RWPE2 (cell line): ENCODE measurements at regions not wholly inside any gene's neighbourhood (a gene's known extent, or its start where the extent isn't known, plus 50 kb on each side); places are given as distances from the start of the nearest gene placed in this dataset.

Source experiments
- ATAC-seq: fragments of 200-7000 bp; cut with Tn5 transposase; 3 replicates; pipeline ENCODE4 v1.9.1; 2021; ENCODE audit warnings: low read depth
- DNase-seq: peaks from one replicate; pipeline ENCODE4 v3.0.0-alpha.2; 2020; ENCODE audit warnings: low spot score
- H3K27ac ChIP-seq: fragments of 450-650 bp; 2 replicates; pipeline ENCODE4 v1.5.1; 2017; ENCODE audit warnings: mild to moderate bottlenecking; ENCODE audit not compliant: poor library complexity, severe bottlenecking
- H3K27me3 ChIP-seq: fragments of 250-450 bp; sonication (Bioruptor Pico); 2 replicates; pipeline ENCODE4 v1.5.1; 2021; ENCODE audit warnings: mild to moderate bottlenecking, moderate library complexity; ENCODE audit not compliant: insufficient read depth, poor library complexity, severe bottlenecking
- H3K36me3 ChIP-seq: fragments of 250-450 bp; sonication (Bioruptor Pico); 2 replicates; pipeline ENCODE4 v1.5.1; 2020; ENCODE audit warnings: low read depth, mild to moderate bottlenecking, moderate library complexity
- H3K4me1 ChIP-seq: fragments of 250-450 bp; sonication (Bioruptor Pico); 2 replicates; pipeline ENCODE4 v1.5.1; 2021; ENCODE audit warnings: mild to moderate bottlenecking, moderate library complexity; ENCODE audit not compliant: insufficient read depth, poor library complexity, severe bottlenecking
- H3K4me3 ChIP-seq: fragments of 250-450 bp; sonication (Bioruptor Pico); 2 replicates; pipeline ENCODE4 v1.5.1; 2021; ENCODE audit warnings: mild to moderate bottlenecking, moderate library complexity; ENCODE audit not compliant: severe bottlenecking
- H3K9me3 ChIP-seq: fragments of 250-450 bp; sonication (Bioruptor Pico); 2 replicates; pipeline ENCODE4 v1.5.1; 2021; ENCODE audit warnings: mild to moderate bottlenecking, moderate library complexity; ENCODE audit not compliant: severe bottlenecking
- CTCF ChIP-seq: fragments of 450-650 bp; IDR thresholded peaks from one replicate; pipeline ENCODE4 v1.5.1; 2017; ENCODE audit warnings: mild to moderate bottlenecking, moderate library complexity; ENCODE audit not compliant: poor library complexity, severe bottlenecking

GRCh38 chr12:95607642-95608041 lies 56.4 kb upstream of the USP44 start:
- Histone ChIP-seq H3K27me3 (no peaks in the 10 kb centered on the region), H3K9me3 (no peaks in the 10 kb centered on the region), H3K27ac (peak overlapping the region; percentile 61), H3K4me3 (no peak overlapping the region), H3K4me1 (peaks cover 19% of the 10 kb centered on the region), H3K36me3 (no peaks in the 10 kb centered on the region)
- DNase-seq (no peak), ATAC-seq (no peak)
- TF ChIP-seq CTCF, result no peak

GRCh38 chr12:95605875-95606274 lies 54.6 kb upstream of the USP44 start:
- Histone ChIP-seq H3K9me3 (no peaks in the 10 kb centered on the region), H3K4me3 (no peak overlapping the region), H3K36me3 (no peaks in the 10 kb centered on the region), H3K27ac (no peak overlapping the region), H3K4me1 (peaks cover 6% of the 10 kb centered on the region), H3K27me3 (no peaks in the 10 kb centered on the region)
- no peak for TF ChIP-seq CTCF
- DNase-seq (no peak), ATAC-seq (no peak)

GRCh38 chr12:95605087-95605486 lies 53.8 kb upstream of the USP44 start:
- Histone ChIP-seq H3K4me1 (peaks cover 6% of the 10 kb centered on the region), H3K4me3 (no peak overlapping the region), H3K27me3 (no peaks in the 10 kb centered on the region), H3K9me3 (no peaks in the 10 kb centered on the region), H3K36me3 (no peaks in the 10 kb centered on the region), H3K27ac (no peak overlapping the region)
- no peak for TF ChIP-seq CTCF
- ATAC-seq, result peak; percentile 82
- no peak for DNase-seq

- Histone ChIP-seq H3K4me3 (no peak overlapping the region), H3K9me3 (no peaks in the 10 kb centered on the region)
- no peak for ATAC-seq
Measured at GRCh38 chr12:95603351-95604145, 52.3 kb upstream of the USP44 start.

More at GRCh38 chr12:95603351-95604145, 52.3 kb upstream of the USP44 start:
- H3K27ac ChIP-seq, result no peak overlapping the region
- H3K36me3 ChIP-seq, result no peaks in the 10 kb centered on the region
- TF ChIP-seq CTCF, result no peak
- no peaks in the 10 kb centered on the region for H3K27me3 ChIP-seq
- no peak for DNase-seq
- H3K4me1 ChIP-seq, result peaks cover 2% of the 10 kb centered on the region
